ENCODE measurements at regions not wholly inside any gene's neighbourhood (a gene's known extent, or its start where the extent isn't known, plus 50 kb on each side); places are given as distances from the start of the nearest gene placed in this dataset.

DNA sequence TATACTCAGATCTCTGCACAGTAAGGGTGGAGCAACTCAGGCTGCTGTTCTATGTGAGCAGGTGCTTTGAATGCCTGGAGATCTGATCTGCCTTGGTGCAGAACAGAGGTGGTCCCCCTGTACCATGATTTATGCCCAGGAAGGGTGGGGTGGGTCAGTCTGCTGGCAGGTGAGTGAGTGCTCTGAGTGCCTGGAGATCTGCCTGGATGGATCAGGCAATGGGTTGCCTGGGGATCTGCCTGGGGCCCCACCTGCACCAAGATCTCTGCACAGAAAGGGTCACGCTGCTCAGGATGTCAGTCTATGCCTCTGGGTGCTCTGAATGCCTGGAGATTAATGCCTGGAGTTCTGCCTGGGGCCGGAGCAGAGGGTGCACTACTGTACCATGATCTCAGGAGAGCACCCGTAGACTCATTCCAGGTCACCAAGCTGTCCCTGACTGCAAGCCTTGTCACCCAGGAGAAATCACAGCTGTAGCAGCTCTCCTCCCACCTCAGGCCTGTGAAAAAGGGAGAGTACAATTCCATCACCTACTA lies 342.9 kb downstream of the GBA3 start:
- Histone ChIP-seq H3K27me3 (ENCODE audit: control insufficient read depth in 2 of 2, insufficient read depth in 2 of 2, low read length in 2 of 2) (no peaks in the 10 kb centered on the region), H2AFZ (ENCODE audit: low read depth, low read length) (no peak overlapping the region), H3K4me3 (no peak overlapping the region), H3K4me2 (ENCODE audit: insufficient read depth, low read length) (no peak overlapping the region), H3K36me3 (ENCODE audit: control insufficient read depth, insufficient read depth, low read length) (peaks cover 14% of the 10 kb centered on the region; the same call in 2 of the 3 replicates), H3K27ac (ENCODE audit: extremely low read depth, low read depth, low read length) (no peak overlapping the region), H3K4me1 (replicated peaks in 1 of 2; ENCODE audit: control insufficient read depth in 2 of 2, insufficient read depth in 2 of 2, low read length in 2 of 2) (no peaks in the 10 kb centered on the region), H4K20me1 (replicated peaks; ENCODE audit: control insufficient read depth, insufficient read depth, low read length) (no peaks in the 10 kb centered on the region), H3K79me2 (ENCODE audit: control insufficient read depth, insufficient read depth, low read length) (peaks cover 17% of the 10 kb centered on the region), H3K9me3 (replicated peaks; ENCODE audit: control insufficient read depth, insufficient read depth, low read depth, low read length) (no peaks in the 10 kb centered on the region), H3K9ac (ENCODE audit: insufficient read depth in 1 of 2, low read depth in 2 of 2, low read length in 2 of 2) (no peak overlapping the region), H3K9me1 (ENCODE audit: control insufficient read depth, insufficient read depth, low read length) (no peaks in the 10 kb centered on the region)
- ChIA-PET POLR2A (no interaction called here), CTCF (ENCODE audit: low intra/inter-chr PET ratio) (no interaction called here)
- intact Hi-C loops (cut with micrococcal nuclease): no loop called here
- no peak for TF ChIP-seq MBD2 (IDR thresholded peaks at IDR 0.05; ENCODE audit: borderline replicate concordance, low read depth)
- TF ChIP-seq CEBPB (tag; IDR thresholded peaks at IDR 0.05): no peak
- no peak for TF ChIP-seq HOXB6 (CRISPR knock-in tag; IDR thresholded peaks at IDR 0.05; ENCODE audit: borderline replicate concordance)
- TF ChIP-seq EP300 (IDR thresholded peaks at IDR 0.05; ENCODE audit: low read length): no peak
- no peak for TF ChIP-seq RBM22 (IDR thresholded peaks at IDR 0.05; ENCODE audit: low read depth, low read length, poor library complexity, severe bottlenecking)
- TF ChIP-seq, protein P1, sequence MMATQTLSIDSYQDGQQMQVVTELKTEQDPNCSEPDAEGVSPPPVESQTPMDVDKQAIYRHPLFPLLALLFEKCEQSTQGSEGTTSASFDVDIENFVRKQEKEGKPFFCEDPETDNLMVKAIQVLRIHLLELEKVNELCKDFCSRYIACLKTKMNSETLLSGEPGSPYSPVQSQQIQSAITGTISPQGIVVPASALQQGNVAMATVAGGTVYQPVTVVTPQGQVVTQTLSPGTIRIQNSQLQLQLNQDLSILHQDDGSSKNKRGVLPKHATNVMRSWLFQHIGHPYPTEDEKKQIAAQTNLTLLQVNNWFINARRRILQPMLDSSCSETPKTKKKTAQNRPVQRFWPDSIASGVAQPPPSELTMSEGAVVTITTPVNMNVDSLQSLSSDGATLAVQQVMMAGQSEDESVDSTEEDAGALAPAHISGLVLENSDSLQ (IDR thresholded peaks at IDR 0.05): no peak
- TF ChIP-seq STAT5A (IDR thresholded peaks at IDR 0.05; ENCODE audit: borderline replicate concordance, low read length): no peak
- TF ChIP-seq POLR3A (IDR thresholded peaks at IDR 0.05; ENCODE audit: borderline replicate concordance, extremely low read depth, insufficient read depth, insufficient read length): no peak
- no peak for TF ChIP-seq ZBTB17 (CRISPR knock-in tag; IDR thresholded peaks at IDR 0.05)
- TF ChIP-seq HBP1 (CRISPR knock-in tag; IDR thresholded peaks at IDR 0.05): no peak
- TF ChIP-seq, protein P2, sequence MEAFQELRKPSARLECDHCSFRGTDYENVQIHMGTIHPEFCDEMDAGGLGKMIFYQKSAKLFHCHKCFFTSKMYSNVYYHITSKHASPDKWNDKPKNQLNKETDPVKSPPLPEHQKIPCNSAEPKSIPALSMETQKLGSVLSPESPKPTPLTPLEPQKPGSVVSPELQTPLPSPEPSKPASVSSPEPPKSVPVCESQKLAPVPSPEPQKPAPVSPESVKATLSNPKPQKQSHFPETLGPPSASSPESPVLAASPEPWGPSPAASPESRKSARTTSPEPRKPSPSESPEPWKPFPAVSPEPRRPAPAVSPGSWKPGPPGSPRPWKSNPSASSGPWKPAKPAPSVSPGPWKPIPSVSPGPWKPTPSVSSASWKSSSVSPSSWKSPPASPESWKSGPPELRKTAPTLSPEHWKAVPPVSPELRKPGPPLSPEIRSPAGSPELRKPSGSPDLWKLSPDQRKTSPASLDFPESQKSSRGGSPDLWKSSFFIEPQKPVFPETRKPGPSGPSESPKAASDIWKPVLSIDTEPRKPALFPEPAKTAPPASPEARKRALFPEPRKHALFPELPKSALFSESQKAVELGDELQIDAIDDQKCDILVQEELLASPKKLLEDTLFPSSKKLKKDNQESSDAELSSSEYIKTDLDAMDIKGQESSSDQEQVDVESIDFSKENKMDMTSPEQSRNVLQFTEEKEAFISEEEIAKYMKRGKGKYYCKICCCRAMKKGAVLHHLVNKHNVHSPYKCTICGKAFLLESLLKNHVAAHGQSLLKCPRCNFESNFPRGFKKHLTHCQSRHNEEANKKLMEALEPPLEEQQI (IDR thresholded peaks at IDR 0.05): no peak
- TF ChIP-seq, protein P3, sequence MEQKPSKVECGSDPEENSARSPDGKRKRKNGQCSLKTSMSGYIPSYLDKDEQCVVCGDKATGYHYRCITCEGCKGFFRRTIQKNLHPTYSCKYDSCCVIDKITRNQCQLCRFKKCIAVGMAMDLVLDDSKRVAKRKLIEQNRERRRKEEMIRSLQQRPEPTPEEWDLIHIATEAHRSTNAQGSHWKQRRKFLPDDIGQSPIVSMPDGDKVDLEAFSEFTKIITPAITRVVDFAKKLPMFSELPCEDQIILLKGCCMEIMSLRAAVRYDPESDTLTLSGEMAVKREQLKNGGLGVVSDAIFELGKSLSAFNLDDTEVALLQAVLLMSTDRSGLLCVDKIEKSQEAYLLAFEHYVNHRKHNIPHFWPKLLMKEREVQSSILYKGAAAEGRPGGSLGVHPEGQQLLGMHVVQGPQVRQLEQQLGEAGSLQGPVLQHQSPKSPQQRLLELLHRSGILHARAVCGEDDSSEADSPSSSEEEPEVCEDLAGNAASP (IDR thresholded peaks at IDR 0.05): no peak
- no peak for FAIRE-seq
- no peak for DNase-seq (ENCODE audit: extremely low read depth in 1 of 4, low spot score in 3 of 4)
- WGBS (ENCODE audit: insufficient coverage, low coverage, missing lambda C conversion rate): 16% methylated on average over 2 of the region's 3 CpGs
- ATAC-seq: no peak
- in situ Hi-C loops (cut with MboI): no loop called here
- no TSS peak for BruUV-seq (replicated peaks)

All from K562 (cell line).